ENCODE measurements at regions not wholly inside any gene's neighbourhood (a gene's known extent, or its start where the extent isn't known, plus 50 kb on each side); places are given as distances from the start of the nearest gene placed in this dataset.

- no peak for DNase-seq (ENCODE audit: low read depth in 1 of 2, low spot score in 1 of 2)
- no peak for TF ChIP-seq POLR2AphosphoS5 (IDR thresholded peaks at IDR 0.05; ENCODE audit: low read depth)
- TF ChIP-seq, protein P1, sequence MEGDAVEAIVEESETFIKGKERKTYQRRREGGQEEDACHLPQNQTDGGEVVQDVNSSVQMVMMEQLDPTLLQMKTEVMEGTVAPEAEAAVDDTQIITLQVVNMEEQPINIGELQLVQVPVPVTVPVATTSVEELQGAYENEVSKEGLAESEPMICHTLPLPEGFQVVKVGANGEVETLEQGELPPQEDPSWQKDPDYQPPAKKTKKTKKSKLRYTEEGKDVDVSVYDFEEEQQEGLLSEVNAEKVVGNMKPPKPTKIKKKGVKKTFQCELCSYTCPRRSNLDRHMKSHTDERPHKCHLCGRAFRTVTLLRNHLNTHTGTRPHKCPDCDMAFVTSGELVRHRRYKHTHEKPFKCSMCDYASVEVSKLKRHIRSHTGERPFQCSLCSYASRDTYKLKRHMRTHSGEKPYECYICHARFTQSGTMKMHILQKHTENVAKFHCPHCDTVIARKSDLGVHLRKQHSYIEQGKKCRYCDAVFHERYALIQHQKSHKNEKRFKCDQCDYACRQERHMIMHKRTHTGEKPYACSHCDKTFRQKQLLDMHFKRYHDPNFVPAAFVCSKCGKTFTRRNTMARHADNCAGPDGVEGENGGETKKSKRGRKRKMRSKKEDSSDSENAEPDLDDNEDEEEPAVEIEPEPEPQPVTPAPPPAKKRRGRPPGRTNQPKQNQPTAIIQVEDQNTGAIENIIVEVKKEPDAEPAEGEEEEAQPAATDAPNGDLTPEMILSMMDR (IDR thresholded peaks at IDR 0.05; ENCODE audit: insufficient read depth, low read length): no peak
- TF ChIP-seq SPI1 (IDR thresholded peaks at IDR 0.05; ENCODE audit: borderline replicate concordance, low read depth): no peak
- TF ChIP-seq, protein P2, sequence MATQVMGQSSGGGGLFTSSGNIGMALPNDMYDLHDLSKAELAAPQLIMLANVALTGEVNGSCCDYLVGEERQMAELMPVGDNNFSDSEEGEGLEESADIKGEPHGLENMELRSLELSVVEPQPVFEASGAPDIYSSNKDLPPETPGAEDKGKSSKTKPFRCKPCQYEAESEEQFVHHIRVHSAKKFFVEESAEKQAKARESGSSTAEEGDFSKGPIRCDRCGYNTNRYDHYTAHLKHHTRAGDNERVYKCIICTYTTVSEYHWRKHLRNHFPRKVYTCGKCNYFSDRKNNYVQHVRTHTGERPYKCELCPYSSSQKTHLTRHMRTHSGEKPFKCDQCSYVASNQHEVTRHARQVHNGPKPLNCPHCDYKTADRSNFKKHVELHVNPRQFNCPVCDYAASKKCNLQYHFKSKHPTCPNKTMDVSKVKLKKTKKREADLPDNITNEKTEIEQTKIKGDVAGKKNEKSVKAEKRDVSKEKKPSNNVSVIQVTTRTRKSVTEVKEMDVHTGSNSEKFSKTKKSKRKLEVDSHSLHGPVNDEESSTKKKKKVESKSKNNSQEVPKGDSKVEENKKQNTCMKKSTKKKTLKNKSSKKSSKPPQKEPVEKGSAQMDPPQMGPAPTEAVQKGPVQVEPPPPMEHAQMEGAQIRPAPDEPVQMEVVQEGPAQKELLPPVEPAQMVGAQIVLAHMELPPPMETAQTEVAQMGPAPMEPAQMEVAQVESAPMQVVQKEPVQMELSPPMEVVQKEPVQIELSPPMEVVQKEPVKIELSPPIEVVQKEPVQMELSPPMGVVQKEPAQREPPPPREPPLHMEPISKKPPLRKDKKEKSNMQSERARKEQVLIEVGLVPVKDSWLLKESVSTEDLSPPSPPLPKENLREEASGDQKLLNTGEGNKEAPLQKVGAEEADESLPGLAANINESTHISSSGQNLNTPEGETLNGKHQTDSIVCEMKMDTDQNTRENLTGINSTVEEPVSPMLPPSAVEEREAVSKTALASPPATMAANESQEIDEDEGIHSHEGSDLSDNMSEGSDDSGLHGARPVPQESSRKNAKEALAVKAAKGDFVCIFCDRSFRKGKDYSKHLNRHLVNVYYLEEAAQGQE (IDR thresholded peaks at IDR 0.05; ENCODE audit: insufficient replicate concordance, low read depth): no peak
- TF ChIP-seq GABPA (IDR thresholded peaks at IDR 0.05; ENCODE audit: low read depth): no peak
- no peak overlapping the region for H3K4me3 ChIP-seq (replicated peaks; ENCODE audit: insufficient read depth, low read length)
- H3K27ac ChIP-seq (replicated peaks): no peak overlapping the region
- no peaks in the 10 kb centered on the region for H3K27me3 ChIP-seq (ENCODE audit: insufficient read depth, poor library complexity, severe bottlenecking)
Measured at GRCh38 chrX:77061022-77061421, 386.2 kb upstream of the FGF16 start.

- H3K27me3 ChIP-seq (ENCODE audit: insufficient read depth, poor library complexity, severe bottlenecking): no peaks in the 10 kb centered on the region
- TF ChIP-seq, protein P2 (IDR thresholded peaks at IDR 0.05; ENCODE audit: insufficient replicate concordance, low read depth): no peak
- TF ChIP-seq POLR2AphosphoS5 (IDR thresholded peaks at IDR 0.05; ENCODE audit: low read depth) (no peak), GABPA (IDR thresholded peaks at IDR 0.05; ENCODE audit: low read depth) (no peak), SPI1 (IDR thresholded peaks at IDR 0.05; ENCODE audit: borderline replicate concordance, low read depth) (no peak)
- TF ChIP-seq, protein P1 (IDR thresholded peaks at IDR 0.05; ENCODE audit: insufficient read depth, low read length): no peak
- no peak for DNase-seq (ENCODE audit: low read depth in 1 of 2, low spot score in 1 of 2)
Measured at GRCh38 chrX:77061545-77061944, 385.6 kb upstream of the FGF16 start.

GRCh38 chrX:77065896-77066295 is 381.3 kb upstream of the FGF16 start:
- Histone ChIP-seq H3K27me3 (ENCODE audit: insufficient read depth, poor library complexity, severe bottlenecking) (no peaks in the 10 kb centered on the region), H3K27ac (replicated peaks) (no peak overlapping the region), H3K4me3 (replicated peaks; ENCODE audit: insufficient read depth, low read length) (no peak overlapping the region)
- no peak for TF ChIP-seq POLR2AphosphoS5 (IDR thresholded peaks at IDR 0.05; ENCODE audit: low read depth)
- TF ChIP-seq SPI1 (IDR thresholded peaks at IDR 0.05; ENCODE audit: borderline replicate concordance, low read depth): no peak
- TF ChIP-seq, protein P2 (IDR thresholded peaks at IDR 0.05; ENCODE audit: insufficient replicate concordance, low read depth): no peak
- TF ChIP-seq, protein P1 (IDR thresholded peaks at IDR 0.05; ENCODE audit: insufficient read depth, low read length): no peak
- no peak for TF ChIP-seq GABPA (IDR thresholded peaks at IDR 0.05; ENCODE audit: low read depth)
- no peak for DNase-seq (ENCODE audit: low read depth in 1 of 2, low spot score in 1 of 2)

More at GRCh38 chrX:77061545-77061944, 385.6 kb upstream of the FGF16 start:
- no peak overlapping the region for H3K27ac ChIP-seq (replicated peaks)
- no peak overlapping the region for H3K4me3 ChIP-seq (replicated peaks; ENCODE audit: insufficient read depth, low read length)
